IPS-NIHi11 (cell line): ENCODE measurements at regions not wholly inside any gene's neighbourhood (a gene's known extent, or its start where the extent isn't known, plus 50 kb on each side); places are given as distances from the start of the nearest gene placed in this dataset.
"Not testable (repeated sequence)": the region's sequence is repeated elsewhere in the genome, so short reads cannot be mapped to it uniquely, and the experiment has no call there.

Experiments
- DNase-seq: peaks from one replicate; pipeline ENCODE4 v3.0.0; 2012; ENCODE audit warnings: mixed read lengths, low spot score

- no peak for DNase-seq
These were observed 814.4 kb upstream of the AMELY start for GRCh38 chrY:7725791-7726460.

GRCh38 chrY:7723991-7724632 lies 812.6 kb upstream of the AMELY start:
- DNase-seq, result no peak

GRCh38 chrY:7723127-7723526 lies 811.6 kb upstream of the AMELY start:
- no peak for DNase-seq

GRCh38 chrY:7722566-7722965 lies 811.0 kb upstream of the AMELY start:
- no peak for DNase-seq

GRCh38 chrY:7720974-7721373 lies 809.4 kb upstream of the AMELY start:
- no peak for DNase-seq

GRCh38 chrY:7719271-7719670 lies 807.7 kb upstream of the AMELY start:
- no peak for DNase-seq

GRCh38 chrY:7718626-7719025 lies 807.1 kb upstream of the AMELY start:
- no peak for DNase-seq

GRCh38 chrY:7718126-7718525 lies 806.6 kb upstream of the AMELY start:
- no peak for DNase-seq

- no peak for DNase-seq
These were observed 802.9 kb upstream of the AMELY start for GRCh38 chrY:7714426-7714825.

- DNase-seq, result not testable (repeated sequence)
These were observed 802.2 kb upstream of the AMELY start for GRCh38 chrY:7713738-7714137.

GRCh38 chrY:7712289-7712688 lies 800.7 kb upstream of the AMELY start:
- no peak for DNase-seq

- no peak for DNase-seq
These were observed 792.1 kb upstream of the AMELY start for GRCh38 chrY:7703578-7704140.

- no peak for DNase-seq
These were observed 790.9 kb upstream of the AMELY start for GRCh38 chrY:7702481-7702880.

GRCh38 chrY:7701676-7702075 lies 790.1 kb upstream of the AMELY start:
- DNase-seq, result no peak

GRCh38 chrY:7697506-7697905 lies 786.0 kb upstream of the AMELY start:
- DNase-seq, result no peak

GRCh38 chrY:7692701-7693100 lies 781.1 kb upstream of the AMELY start:
- no peak for DNase-seq

GRCh38 chrY:7687086-7687485 lies 775.5 kb upstream of the AMELY start:
- DNase-seq, result no peak

GRCh38 chrY:7684546-7684945 lies 773.0 kb upstream of the AMELY start:
- no peak for DNase-seq

- no peak for DNase-seq
These were observed 770.8 kb upstream of the AMELY start for GRCh38 chrY:7682386-7682785.

- DNase-seq, result no peak
These were observed 769.9 kb upstream of the AMELY start for GRCh38 chrY:7681426-7681825.

- DNase-seq, result no peak
These were observed 762.9 kb upstream of the AMELY start for GRCh38 chrY:7674465-7674864.

- DNase-seq, result no peak
These were observed 761.2 kb upstream of the AMELY start for GRCh38 chrY:7672796-7673195.

GRCh38 chrY:7663261-7663660 lies 751.7 kb upstream of the AMELY start:
- DNase-seq, result no peak

GRCh38 chrY:7659047-7659446 lies 747.5 kb upstream of the AMELY start:
- DNase-seq, result no peak
